K562 (cell line): ENCODE measurements at regions not wholly inside any gene's neighbourhood (a gene's known extent, or its start where the extent isn't known, plus 50 kb on each side); places are given as distances from the start of the nearest gene placed in this dataset.
A peak's percentile ranks its signal among the peaks of the same experiment; 100 is the strongest.

Experiments used
- CTCFL ChIP-seq: IDR thresholded peaks from 2 replicates; pipeline ENCODE4 v1.6.1; 2011; ENCODE audit warnings: borderline replicate concordance, low read depth, mild to moderate bottlenecking, moderate library complexity, low read length; ENCODE audit not compliant: insufficient read depth, poor library complexity, severe bottlenecking
- E2F8 ChIP-seq: fragments of 450-650 bp; IDR thresholded peaks from 2 replicates; pipeline ENCODE4 v1.7.1; 2018; ENCODE audit warnings: mild to moderate bottlenecking, low read depth; ENCODE audit not compliant: partially characterized antibody
- FOXJ2 ChIP-seq: fragments of 200-800 bp; sonication (Bioruptor generic); IDR thresholded peaks from 2 replicates; pipeline ENCODE4 v1.6.1; 2016; ENCODE audit warnings: missing genetic modification characterization, missing compliant biosample characterization
- HNRNPL ChIP-seq: fragments of 200-400 bp; formaldehyde crosslinking; IDR thresholded peaks from 2 replicates; pipeline ENCODE4 v1.6.1; 2017; ENCODE audit warnings: low read depth, mild to moderate bottlenecking, low read length
- KLF10 ChIP-seq: fragments of 250-450 bp; sonication (Bioruptor Pico); IDR thresholded peaks from 2 replicates; pipeline ENCODE4 v1.6.1; 2021; ENCODE audit warnings: matching md5 sums
- MAFF ChIP-seq: IDR thresholded peaks from 2 replicates; pipeline ENCODE4 v1.6.1; 2012; ENCODE audit warnings: low read length, improper control_type of control experiment
- MCM7 ChIP-seq, 2 experiments: fragments of 450-650 bp; IDR thresholded peaks; 2 replicates each; pipeline ENCODE4 v1.6.1; 2016 to 2018
- MYNN ChIP-seq, 2 experiments: sonication (generic); formaldehyde crosslinking in 1 of 2; IDR thresholded peaks; 2 replicates each; pipeline versions ENCODE4 v1.5.0 to v1.6.1; 2016 to 2020; ENCODE audit warnings: antibody characterized with exemption in 1 of 2, missing genetic modification reagents in 1 of 2
- POLR3A ChIP-seq: IDR thresholded peaks from 2 replicates; pipeline ENCODE4 v1.6.1; 2011; ENCODE audit warnings: borderline replicate concordance, mild to moderate bottlenecking, moderate library complexity; ENCODE audit not compliant: insufficient read length, insufficient read depth; ENCODE audit errors: extremely low read depth
- SIN3B ChIP-seq: fragments of 450-650 bp; IDR thresholded peaks from 2 replicates; pipeline ENCODE4 v1.6.1; 2017; ENCODE audit warnings: low read depth, mild to moderate bottlenecking, moderate library complexity
- SMARCA4 ChIP-seq: fragments of 450-650 bp; IDR thresholded peaks from 2 replicates; pipeline ENCODE4 v1.6.1; 2016
- SP1 ChIP-seq: sonication (generic); formaldehyde crosslinking; IDR thresholded peaks from 2 replicates; pipeline ENCODE4 v1.8.1; 2022; ENCODE audit warnings: mild to moderate bottlenecking, missing genetic modification reagents
- TAF1 ChIP-seq: IDR thresholded peaks from 2 replicates; pipeline ENCODE4 v1.6.1; 2011; ENCODE audit warnings: mild to moderate bottlenecking, low read length, moderate library complexity; ENCODE audit not compliant: insufficient read depth, control insufficient read depth, severe bottlenecking; ENCODE audit errors: extremely low read depth
- ZC3H11A ChIP-seq: IDR thresholded peaks from 2 replicates; pipeline ENCODE4 v1.6.1; 2012; ENCODE audit warnings: low read depth, low read length, improper control_type of control experiment
- ZFX ChIP-seq: sonication (generic); formaldehyde crosslinking; IDR thresholded peaks from 2 replicates; pipeline ENCODE4 v1.8.0; 2022; ENCODE audit warnings: mild to moderate bottlenecking, missing genetic modification reagents, moderate library complexity
- ZNF316 ChIP-seq: fragments of 450-650 bp; IDR thresholded peaks from 2 replicates; pipeline ENCODE4 v1.6.1; 2016
- ZNF445 ChIP-seq: fragments of 250-450 bp; sonication (Bioruptor Pico); IDR thresholded peaks from 2 replicates; pipeline ENCODE4 v1.4.0; 2020; ENCODE audit warnings: low read depth, mild to moderate bottlenecking, moderate library complexity
- TF ChIP-seq, protein P1 (sequence below), 3 experiments: fragments of 200-800 bp in 1 of 3; fragments of 250-450 bp in 1 of 3; fragments of 450-650 bp in 1 of 3; sonication (Bioruptor Pico) in 1 of 3; sonication (Bioruptor generic) in 1 of 3; formaldehyde crosslinking in 1 of 3; IDR thresholded peaks; 2 replicates each; pipeline versions ENCODE4 v1.6.1 to v1.8.0; 2016 to 2022; ENCODE audit warnings: mild to moderate bottlenecking in 2 of 3, missing genetic modification characterization in 2 of 3, missing compliant biosample characterization in 1 of 3, moderate library complexity in 1 of 3
- TF ChIP-seq, protein P2 (sequence below): sonication (generic); formaldehyde crosslinking; IDR thresholded peaks from 2 replicates; pipeline ENCODE4 v1.8.1; 2023; ENCODE audit warnings: mild to moderate bottlenecking, missing genetic modification reagents

DNA sequence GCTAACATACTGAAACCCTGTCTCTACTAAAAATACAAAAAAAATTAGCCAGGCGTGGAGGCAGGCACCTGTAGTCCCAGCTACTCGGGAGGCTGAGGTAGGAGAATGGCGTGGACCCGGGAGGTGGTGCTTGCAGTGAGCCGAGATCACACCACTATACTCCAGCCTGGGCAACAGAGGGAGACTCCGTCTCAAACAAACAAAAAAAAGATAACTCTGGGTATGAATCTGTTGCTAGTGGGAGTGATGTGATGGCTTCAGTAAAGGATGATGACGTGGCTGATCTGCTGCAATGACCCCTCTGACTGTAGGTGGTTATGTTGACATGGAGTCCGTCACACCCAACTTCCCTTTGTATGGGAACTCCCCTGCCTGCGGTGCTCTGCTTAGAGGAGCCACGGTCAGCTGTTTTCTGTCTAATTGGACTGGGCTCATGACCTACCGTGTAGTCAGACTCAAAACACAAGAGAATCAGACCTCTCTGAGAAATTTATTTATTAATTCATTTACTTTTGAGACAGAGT, 59.1 kb upstream of the MED13L start (continued):
- TF ChIP-seq MCM7 (IDR thresholded peaks at IDR 0.05) (no peak), ZNF445 (no peak), MAFF (no peak), MYNN (IDR thresholded peaks at IDR 0.05) (no peak), MYNN (CRISPR knock-in tag; IDR thresholded peaks at IDR 0.05) (no peak), ZFX (no peak), TAF1 (no peak), SIN3B (no peak), POLR3A (no peak), E2F8 (no peak), CTCFL (no peak), FOXJ2 (tag) (no peak), SMARCA4 (0 out of 2 replicates have a peak, but pooled peaks have one; percentile 24), HNRNPL (no peak), ZNF316 (peak; percentile 90), SP1 (no peak), KLF10 (no peak), ZC3H11A (no peak)
- TF ChIP-seq, protein P1, sequence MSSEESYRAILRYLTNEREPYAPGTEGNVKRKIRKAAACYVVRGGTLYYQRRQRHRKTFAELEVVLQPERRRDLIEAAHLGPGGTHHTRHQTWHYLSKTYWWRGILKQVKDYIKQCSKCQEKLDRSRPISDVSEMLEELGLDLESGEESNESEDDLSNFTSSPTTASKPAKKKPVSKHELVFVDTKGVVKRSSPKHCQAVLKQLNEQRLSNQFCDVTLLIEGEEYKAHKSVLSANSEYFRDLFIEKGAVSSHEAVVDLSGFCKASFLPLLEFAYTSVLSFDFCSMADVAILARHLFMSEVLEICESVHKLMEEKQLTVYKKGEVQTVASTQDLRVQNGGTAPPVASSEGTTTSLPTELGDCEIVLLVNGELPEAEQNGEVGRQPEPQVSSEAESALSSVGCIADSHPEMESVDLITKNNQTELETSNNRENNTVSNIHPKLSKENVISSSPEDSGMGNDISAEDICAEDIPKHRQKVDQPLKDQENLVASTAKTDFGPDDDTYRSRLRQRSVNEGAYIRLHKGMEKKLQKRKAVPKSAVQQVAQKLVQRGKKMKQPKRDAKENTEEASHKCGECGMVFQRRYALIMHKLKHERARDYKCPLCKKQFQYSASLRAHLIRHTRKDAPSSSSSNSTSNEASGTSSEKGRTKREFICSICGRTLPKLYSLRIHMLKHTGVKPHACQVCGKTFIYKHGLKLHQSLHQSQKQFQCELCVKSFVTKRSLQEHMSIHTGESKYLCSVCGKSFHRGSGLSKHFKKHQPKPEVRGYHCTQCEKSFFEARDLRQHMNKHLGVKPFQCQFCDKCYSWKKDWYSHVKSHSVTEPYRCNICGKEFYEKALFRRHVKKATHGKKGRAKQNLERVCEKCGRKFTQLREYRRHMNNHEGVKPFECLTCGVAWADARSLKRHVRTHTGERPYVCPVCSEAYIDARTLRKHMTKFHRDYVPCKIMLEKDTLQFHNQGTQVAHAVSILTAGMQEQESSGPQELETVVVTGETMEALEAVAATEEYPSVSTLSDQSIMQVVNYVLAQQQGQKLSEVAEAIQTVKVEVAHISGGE (CRISPR knock-in tag; IDR thresholded peaks at IDR 0.05): no peak
- TF ChIP-seq, protein P2, sequence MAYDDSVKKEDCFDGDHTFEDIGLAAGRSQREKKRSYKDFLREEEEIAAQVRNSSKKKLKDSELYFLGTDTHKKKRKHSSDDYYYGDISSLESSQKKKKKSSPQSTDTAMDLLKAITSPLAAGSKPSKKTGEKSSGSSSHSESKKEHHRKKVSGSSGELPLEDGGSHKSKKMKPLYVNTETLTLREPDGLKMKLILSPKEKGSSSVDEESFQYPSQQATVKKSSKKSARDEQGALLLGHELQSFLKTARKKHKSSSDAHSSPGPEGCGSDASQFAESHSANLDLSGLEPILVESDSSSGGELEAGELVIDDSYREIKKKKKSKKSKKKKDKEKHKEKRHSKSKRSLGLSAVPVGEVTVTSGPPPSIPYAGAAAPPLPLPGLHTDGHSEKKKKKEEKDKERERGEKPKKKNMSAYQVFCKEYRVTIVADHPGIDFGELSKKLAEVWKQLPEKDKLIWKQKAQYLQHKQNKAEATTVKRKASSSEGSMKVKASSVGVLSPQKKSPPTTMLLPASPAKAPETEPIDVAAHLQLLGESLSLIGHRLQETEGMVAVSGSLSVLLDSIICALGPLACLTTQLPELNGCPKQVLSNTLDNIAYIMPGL (CRISPR knock-in tag): no peak
